GM19023 (cell line): ENCODE measurements at regions not wholly inside any gene's neighbourhood (a gene's known extent, or its start where the extent isn't known, plus 50 kb on each side); places are given as distances from the start of the nearest gene placed in this dataset.
"Not testable (repeated sequence)": the region's sequence is repeated elsewhere in the genome, so short reads cannot be mapped to it uniquely, and the experiment has no call there.

Experiments used
- ATAC-seq: cut with Tn5 transposase; IDR thresholded peaks from one replicate; pipeline ENCODE4 v1.9.1; 2021; ENCODE audit warnings: mild to moderate bottlenecking, moderate library complexity; ENCODE audit not compliant: unreplicated experiment

- no peak for ATAC-seq
Measured at GRCh38 chr4:27711041-27711440, 850.4 kb downstream of the STIM2 start.

- no peak for ATAC-seq
Measured at GRCh38 chr4:27714073-27714472, 853.4 kb downstream of the STIM2 start.

- no peak for ATAC-seq
Measured at GRCh38 chr4:27716693-27717430, 856.2 kb downstream of the STIM2 start.

GRCh38 chr4:27717431-27717755 lies 856.8 kb downstream of the STIM2 start:
- ATAC-seq, result no peak

- ATAC-seq, result peak; percentile 67
Measured at GRCh38 chr4:27720010-27720766, 859.5 kb downstream of the STIM2 start.

GRCh38 chr4:27721193-27721592 lies 860.6 kb downstream of the STIM2 start:
- ATAC-seq, result no peak

- no peak for ATAC-seq
Measured at GRCh38 chr4:27728892-27729291, 868.3 kb downstream of the STIM2 start.

- no peak for ATAC-seq
Measured at GRCh38 chr4:27742816-27743215, 882.2 kb downstream of the STIM2 start.

- no peak for ATAC-seq
Measured at GRCh38 chr4:27759611-27760575, 899.3 kb downstream of the STIM2 start.

GRCh38 chr4:27763830-27764525 lies 903.3 kb downstream of the STIM2 start:
- no peak for ATAC-seq

GRCh38 chr4:27764526-27764837 lies 903.8 kb downstream of the STIM2 start:
- no peak for ATAC-seq

- ATAC-seq, result no peak
Measured at GRCh38 chr4:27770895-27771294, 910.3 kb downstream of the STIM2 start.

GRCh38 chr4:27775156-27775555 lies 914.5 kb downstream of the STIM2 start:
- ATAC-seq, result no peak

- ATAC-seq, result no peak
Measured at GRCh38 chr4:27779827-27780226, 919.2 kb downstream of the STIM2 start.

GRCh38 chr4:27787195-27787594 lies 926.6 kb downstream of the STIM2 start:
- no peak for ATAC-seq

- no peak for ATAC-seq
Measured at GRCh38 chr4:27789773-27790172, 929.1 kb downstream of the STIM2 start.

GRCh38 chr4:27790911-27791310 lies 930.3 kb downstream of the STIM2 start:
- no peak for ATAC-seq

- ATAC-seq, result no peak
Measured at GRCh38 chr4:27791640-27792039, 931.0 kb downstream of the STIM2 start.

- no peak for ATAC-seq
Measured at GRCh38 chr4:27807207-27807606, 946.6 kb downstream of the STIM2 start.

GRCh38 chr4:27811948-27812347 lies 951.3 kb downstream of the STIM2 start:
- ATAC-seq, result no peak

- ATAC-seq, result not testable (repeated sequence)
Measured at GRCh38 chr4:27813226-27813625, 952.6 kb downstream of the STIM2 start.
